B cell (primary cell): ENCODE measurements at regions not wholly inside any gene's neighbourhood (a gene's known extent, or its start where the extent isn't known, plus 50 kb on each side); places are given as distances from the start of the nearest gene placed in this dataset.

Source experiments
- ATAC-seq: fragments of 200-7000 bp; cut with Tn5 transposase; one replicate; pipeline ENCODE4 v1.10.0; 2021; ENCODE audit warnings: low read depth, mild to moderate bottlenecking, moderate number of reproducible peaks, moderate library complexity
- CTCF ChIA-PET: fragments of 350-600 bp; sonication (Branson Sonifier 250); formaldehyde crosslinking; loops from one replicate; lab custom pipeline; 2021; ENCODE audit warnings: antibody characterized with exemption, inconsistent platforms; lab: Charles Lee
- POLR2A ChIA-PET: fragments of 350-600 bp; sonication (Branson Sonifier 250); formaldehyde crosslinking; loops from one replicate; lab custom pipeline; 2021; ENCODE audit warnings: antibody characterized with exemption; lab: Charles Lee
- DNase-seq: peaks from one replicate; pipeline ENCODE4 v3.0.0; 2013
- H2AFZ ChIP-seq: 2 replicates; pipeline ENCODE4 v1.6.1; 2012; ENCODE audit warnings: mild to moderate bottlenecking, low read depth, low read length; ENCODE audit not compliant: insufficient read depth, poor library complexity, severe bottlenecking
- H3K27ac ChIP-seq, 2 donors: 1 replicate in 1 of 2; 2 replicates in 1 of 2; pipeline ENCODE4 v1.5.1; 2012 to 2013; ENCODE audit warnings: low read length in 2 of 2, mild to moderate bottlenecking in 2 of 2, moderate library complexity in 1 of 2
- H3K27me3 ChIP-seq, 4 experiments: fragments of 200-600 bp in 1 of 4; sonication (generic) in 1 of 4; replicated peaks in 1 of 4; 1 replicate in 2 of 4; 2 replicates in 2 of 4; pipeline versions ENCODE4 v1.6.1 to v1.7.0; 2013 to 2016; ENCODE audit warnings: low read length in 3 of 4, mild to moderate bottlenecking in 2 of 4, mixed read lengths in 1 of 4, moderate library complexity in 1 of 4; ENCODE audit not compliant: insufficient read depth in 4 of 4, control insufficient read depth in 3 of 4; ENCODE audit errors: control extremely low read depth in 1 of 4
- H3K36me3 ChIP-seq, 2 experiments: replicated peaks in 1 of 2; 1 replicate in 1 of 2; 2 replicates in 1 of 2; pipeline versions ENCODE4 v1.6.1 to v1.7.1; 2013; ENCODE audit warnings: low read length in 1 of 2; ENCODE audit not compliant: insufficient read depth in 2 of 2, control insufficient read depth in 1 of 2; ENCODE audit errors: control extremely low read depth in 1 of 2, extremely low read depth in 1 of 2
- H3K4me1 ChIP-seq, 2 donors: fragments of 200-600 bp in 1 of 2; sonication (generic) in 1 of 2; 1 replicate in 1 of 2; 2 replicates in 1 of 2; pipeline versions ENCODE4 v1.5.1 to v1.6.1; 2013 to 2017; ENCODE audit warnings: low read length in 2 of 2; ENCODE audit not compliant: control insufficient read depth in 2 of 2, insufficient read depth in 2 of 2
- H3K4me2 ChIP-seq: replicated peaks from 2 replicates; pipeline ENCODE3; 2012; ENCODE audit warnings: mild to moderate bottlenecking, low read depth, low read length; ENCODE audit not compliant: poor library complexity, severe bottlenecking
- H3K4me3 ChIP-seq, 5 experiments: fragments of 200-600 bp in 1 of 5; sonication (generic) in 1 of 5; 1 replicate in 3 of 5; 2 replicates in 2 of 5; pipeline versions ENCODE4 v1.5.1 to v1.7.0; 2011 to 2016; ENCODE audit warnings: low read length in 4 of 5, mild to moderate bottlenecking in 4 of 5, low read depth in 2 of 5, control low read depth in 1 of 5, moderate library complexity in 1 of 5; ENCODE audit not compliant: insufficient read depth in 1 of 5; ENCODE audit errors: control extremely low read depth in 1 of 5, extremely low read depth in 1 of 5
- H3K79me2 ChIP-seq: fragments of 200-600 bp; sonication (generic); one replicate; pipeline ENCODE4 v1.6.0; 2016; ENCODE audit warnings: low read length; ENCODE audit not compliant: control insufficient read depth, insufficient read depth
- H3K9ac ChIP-seq: fragments of 200-600 bp; sonication (generic); 2 replicates; pipeline ENCODE4 v1.6.1; 2017; ENCODE audit warnings: mild to moderate bottlenecking, low read length, moderate library complexity
- H3K9me3 ChIP-seq, 3 donors: one replicate each; pipeline versions ENCODE4 v1.6.1 to v1.7.1; 2013; ENCODE audit warnings: low read length in 2 of 3; ENCODE audit not compliant: control insufficient read depth in 2 of 3, insufficient read depth in 1 of 3; ENCODE audit errors: control extremely low read depth in 1 of 3
- H4K20me1 ChIP-seq: 2 replicates; pipeline ENCODE4 v1.6.0; 2012; ENCODE audit warnings: mild to moderate bottlenecking, low read length; ENCODE audit not compliant: insufficient read depth, control insufficient read depth, poor library complexity, severe bottlenecking
- H3K27ac Mint-ChIP-seq: one replicate; pipeline ENCODE4 v1.8.0; 2021; ENCODE audit warnings: mixed read lengths
- H3K27me3 Mint-ChIP-seq: one replicate; pipeline ENCODE4 v1.8.0; 2021; ENCODE audit warnings: mixed read lengths
- H3K4me1 Mint-ChIP-seq: one replicate; pipeline ENCODE4 v1.8.0; 2021; ENCODE audit warnings: mixed read lengths
- H3K4me3 Mint-ChIP-seq: one replicate; pipeline ENCODE4 v1.8.0; 2021; ENCODE audit warnings: mixed read lengths
- H3K9me3 Mint-ChIP-seq: one replicate; pipeline ENCODE4 v1.8.0; 2022; ENCODE audit warnings: mixed read lengths; ENCODE audit not compliant: insufficient read depth
- EZH2 ChIP-seq: IDR thresholded peaks from 2 replicates; pipeline ENCODE4 v1.6.1; 2012; ENCODE audit warnings: borderline replicate concordance, low read depth, mild to moderate bottlenecking, moderate library complexity, low read length; ENCODE audit not compliant: insufficient read depth, poor library complexity, severe bottlenecking
- WGBS: methylation state at CpG from one replicate; pipeline ENCODE4 v1.1.5; 2013; ENCODE audit warnings: missing lambda C conversion rate; ENCODE audit not compliant: insufficient coverage; 5-methylcytosine and 5-hydroxymethylcytosine counted together
- intact Hi-C: fragments of 100-400 bp; cut with micrococcal nuclease; formaldehyde crosslinking; loops from one replicate; pipeline ENCODE4 v1.10.0; 2022
- TF ChIP-seq, protein P1 (sequence below): fragments of 200-600 bp; IDR thresholded peaks from one replicate; pipeline ENCODE4 v1.8.0; 2022; ENCODE audit warnings: antibody characterized with exemption, mild to moderate bottlenecking

DNA sequence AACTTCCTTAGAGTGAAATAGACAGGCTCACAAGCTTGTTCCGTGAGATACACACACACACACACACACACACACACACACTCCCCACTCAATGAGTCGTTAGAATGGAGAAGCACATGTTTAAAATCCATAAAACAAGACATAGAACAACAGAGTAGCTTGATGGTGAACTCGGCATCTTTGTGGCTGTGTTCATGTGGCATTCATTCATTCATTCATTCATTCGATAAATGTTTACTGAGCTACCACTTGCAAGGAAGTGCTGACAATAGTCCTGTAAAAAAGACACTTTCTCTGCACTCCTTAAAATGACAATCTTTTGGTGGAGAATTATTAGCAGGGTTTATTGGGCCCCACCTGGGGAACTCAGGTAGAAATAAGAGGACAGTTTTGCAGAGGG is 242.0 kb downstream of the FOXA2 start:
- intact Hi-C loops, result no loop called here
- H3K27ac Mint-ChIP-seq, result no peak overlapping the region
- Histone ChIP-seq H2AFZ (no peak overlapping the region), H3K27me3 (peaks cover 0 to 2% (median 0%) of the 10 kb centered on the region in 4 experiments), H3K4me2 (no peak overlapping the region), H3K4me1 (peaks cover 7 to 10% of the 10 kb centered on the region in 2 donors), H4K20me1 (no peaks in the 10 kb centered on the region), H3K9ac (no peak overlapping the region), H3K79me2 (no peaks in the 10 kb centered on the region), H3K27ac (no peak overlapping the region), H3K36me3 (no peaks in the 10 kb centered on the region), H3K9me3 (no peaks in the 10 kb centered on the region), H3K4me3 (no peak overlapping the region)
- POLR2A ChIA-PET, result no interaction called here
- H3K9me3 Mint-ChIP-seq, result no peaks in the 10 kb centered on the region
- CTCF ChIA-PET, result interaction anchor here (0.5 to 6.4 kb wide), 4 partner anchors 8 to 347 kb away, joined by 3 to 75 read pairs (median 4); no protein-coding TSS in a partner anchor
- peaks cover 10% of the 10 kb centered on the region for H3K27me3 Mint-ChIP-seq
- H3K4me1 Mint-ChIP-seq, result peaks cover 10% of the 10 kb centered on the region
- TF ChIP-seq, protein P1, sequence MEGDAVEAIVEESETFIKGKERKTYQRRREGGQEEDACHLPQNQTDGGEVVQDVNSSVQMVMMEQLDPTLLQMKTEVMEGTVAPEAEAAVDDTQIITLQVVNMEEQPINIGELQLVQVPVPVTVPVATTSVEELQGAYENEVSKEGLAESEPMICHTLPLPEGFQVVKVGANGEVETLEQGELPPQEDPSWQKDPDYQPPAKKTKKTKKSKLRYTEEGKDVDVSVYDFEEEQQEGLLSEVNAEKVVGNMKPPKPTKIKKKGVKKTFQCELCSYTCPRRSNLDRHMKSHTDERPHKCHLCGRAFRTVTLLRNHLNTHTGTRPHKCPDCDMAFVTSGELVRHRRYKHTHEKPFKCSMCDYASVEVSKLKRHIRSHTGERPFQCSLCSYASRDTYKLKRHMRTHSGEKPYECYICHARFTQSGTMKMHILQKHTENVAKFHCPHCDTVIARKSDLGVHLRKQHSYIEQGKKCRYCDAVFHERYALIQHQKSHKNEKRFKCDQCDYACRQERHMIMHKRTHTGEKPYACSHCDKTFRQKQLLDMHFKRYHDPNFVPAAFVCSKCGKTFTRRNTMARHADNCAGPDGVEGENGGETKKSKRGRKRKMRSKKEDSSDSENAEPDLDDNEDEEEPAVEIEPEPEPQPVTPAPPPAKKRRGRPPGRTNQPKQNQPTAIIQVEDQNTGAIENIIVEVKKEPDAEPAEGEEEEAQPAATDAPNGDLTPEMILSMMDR, result no peak
- no peak for TF ChIP-seq EZH2
- ATAC-seq, result no peak
- no peak overlapping the region for H3K4me3 Mint-ChIP-seq
- WGBS, result 100% methylated on average over 2 of the region's 4 CpGs
- no peak for DNase-seq

DNA sequence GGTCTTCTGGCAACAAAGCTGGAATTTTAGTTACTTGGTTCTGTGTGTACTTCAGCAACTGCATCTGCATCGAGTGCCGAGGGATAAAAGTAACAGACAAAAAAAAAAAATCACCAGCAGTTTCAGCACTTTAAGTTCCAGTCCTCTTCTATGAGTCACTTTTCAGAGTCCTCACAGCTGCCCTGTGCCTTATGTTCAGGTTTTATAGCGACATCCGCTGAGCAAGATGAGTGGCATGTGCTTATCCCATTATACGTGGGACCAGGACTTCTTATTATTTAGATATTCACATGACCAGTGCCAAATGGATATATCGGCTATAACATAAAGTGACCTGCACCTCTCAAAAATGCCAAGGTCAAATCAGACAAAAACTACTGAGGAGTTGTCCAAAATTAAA is 242.9 kb downstream of the FOXA2 start:
- Histone ChIP-seq H3K4me1 (peaks cover 4 to 5% of the 10 kb centered on the region in 2 donors), H4K20me1 (no peaks in the 10 kb centered on the region), H3K27ac (no peak overlapping the region), H3K4me3 (no peak overlapping the region), H3K36me3 (no peaks in the 10 kb centered on the region), H3K9ac (no peak overlapping the region), H3K4me2 (no peak overlapping the region), H2AFZ (no peak overlapping the region), H3K27me3 (peaks cover 0 to 2% (median 0%) of the 10 kb centered on the region in 4 experiments), H3K79me2 (no peaks in the 10 kb centered on the region), H3K9me3 (no peaks in the 10 kb centered on the region)
- intact Hi-C loops, result no loop called here
- TF ChIP-seq, protein P1, result no peak
- no peak for TF ChIP-seq EZH2
- 100% methylated on average over 6 of the region's 6 CpGs for WGBS
- Mint-ChIP-seq H3K4me3 (no peak overlapping the region), H3K4me1 (peaks cover 6% of the 10 kb centered on the region), H3K9me3 (no peaks in the 10 kb centered on the region), H3K27me3 (peaks cover 16% of the 10 kb centered on the region), H3K27ac (no peak overlapping the region)
- CTCF ChIA-PET, result interaction anchor here (1.1 to 6.4 kb wide), 3 partner anchors 342 to 351 kb away, joined by 4 to 75 read pairs (median 4); no protein-coding TSS in a partner anchor
- DNase-seq, result no peak
- POLR2A ChIA-PET, result no interaction called here
- ATAC-seq, result no peak
